SK-N-SH treated with all-trans-retinoic acid at 6 μM for 48 hours (cell line): ENCODE measurements at regions not wholly inside any gene's neighbourhood (a gene's known extent, or its start where the extent isn't known, plus 50 kb on each side); places are given as distances from the start of the nearest gene placed in this dataset.

Source experiments
- ATAC-seq: fragments of 200-7000 bp; cut with Tn5 transposase; 3 replicates; pipeline ENCODE4 v1.9.1; 2020; ENCODE audit warnings: mild to moderate bottlenecking, moderate library complexity
- BACH2 ChIP-seq: fragments of 250-450 bp; sonication (Bioruptor Pico); IDR thresholded peaks from 2 replicates; pipeline ENCODE4 v1.9.0; 2021; ENCODE audit warnings: mild to moderate bottlenecking, borderline replicate concordance
- CSDC2 ChIP-seq: fragments of 250-450 bp; sonication (Bioruptor Pico); IDR thresholded peaks from 2 replicates; pipeline ENCODE4 v1.5.0; 2020; ENCODE audit warnings: mild to moderate bottlenecking, moderate library complexity
- GLIS3 ChIP-seq: fragments of 250-450 bp; sonication (Bioruptor Pico); IDR thresholded peaks from 2 replicates; pipeline ENCODE4 v1.5.0; 2020; ENCODE audit warnings: mild to moderate bottlenecking, moderate library complexity
- ISL1 ChIP-seq: fragments of 250-450 bp; sonication (Bioruptor Pico); IDR thresholded peaks from 2 replicates; pipeline ENCODE4 v2.1.2; 2022; ENCODE audit warnings: mild to moderate bottlenecking, moderate library complexity
- OSR1 ChIP-seq: fragments of 250-450 bp; sonication (Bioruptor Pico); IDR thresholded peaks from 2 replicates; pipeline ENCODE4 v1.8.0; 2022; ENCODE audit warnings: moderate library complexity, mild to moderate bottlenecking, inconsistent platforms
- PPARA ChIP-seq: fragments of 250-450 bp; sonication (Bioruptor Pico); IDR thresholded peaks from 2 replicates; pipeline ENCODE4 v1.5.0; 2020; ENCODE audit warnings: mild to moderate bottlenecking, borderline replicate concordance
- RARB ChIP-seq: fragments of 250-450 bp; sonication (Bioruptor Pico); IDR thresholded peaks from 2 replicates; pipeline ENCODE4 v1.8.0; 2021; ENCODE audit warnings: mild to moderate bottlenecking, moderate library complexity
- SNAI2 ChIP-seq: fragments of 250-450 bp; sonication (Bioruptor Pico); IDR thresholded peaks from 2 replicates; pipeline ENCODE4 v1.5.0; 2020; ENCODE audit warnings: mild to moderate bottlenecking, moderate library complexity
- TCF4 ChIP-seq: fragments of 250-450 bp; sonication (Bioruptor Pico); IDR thresholded peaks from 2 replicates; pipeline ENCODE4 v1.8.0; 2021; ENCODE audit warnings: mild to moderate bottlenecking, moderate library complexity, borderline replicate concordance
- TOX ChIP-seq: fragments of 250-450 bp; sonication (Bioruptor Pico); IDR thresholded peaks from 2 replicates; pipeline ENCODE4 v1.8.0; 2021; ENCODE audit warnings: mild to moderate bottlenecking, moderate library complexity, borderline replicate concordance
- ZC3H10 ChIP-seq: fragments of 250-450 bp; sonication (Bioruptor Pico); IDR thresholded peaks from 2 replicates; pipeline ENCODE4 v1.5.1; 2021; ENCODE audit warnings: mild to moderate bottlenecking, moderate library complexity
- ZFP30 ChIP-seq: fragments of 450-650 bp; formaldehyde crosslinking; IDR thresholded peaks from 2 replicates; pipeline ENCODE4 v1.5.0; 2022; ENCODE audit warnings: mild to moderate bottlenecking, moderate library complexity
- ZNF565 ChIP-seq: fragments of 450-650 bp; formaldehyde crosslinking; conservative IDR thresholded peaks from 2 replicates; pipeline ENCODE4 v1.5.0; 2020; ENCODE audit warnings: low read depth, mild to moderate bottlenecking, moderate library complexity
- ZNF70 ChIP-seq: fragments of 450-650 bp; formaldehyde crosslinking; IDR thresholded peaks from 2 replicates; pipeline ENCODE4 v1.5.0; 2020; ENCODE audit warnings: mild to moderate bottlenecking, moderate library complexity
- ZNF8 ChIP-seq: fragments of 450-650 bp; formaldehyde crosslinking; IDR thresholded peaks from 2 replicates; pipeline ENCODE4 v1.5.0; 2020; ENCODE audit warnings: mild to moderate bottlenecking, moderate library complexity
- TF ChIP-seq, protein P1 (sequence below): fragments of 250-450 bp; sonication (Bioruptor Pico); IDR thresholded peaks from 2 replicates; pipeline ENCODE4 v1.5.1; 2020; ENCODE audit warnings: low read depth, mild to moderate bottlenecking, moderate library complexity
- TF ChIP-seq, protein P2 (sequence below): fragments of 250-450 bp; sonication (Bioruptor Pico); IDR thresholded peaks from 2 replicates; pipeline ENCODE4 v1.5.1; 2021; ENCODE audit warnings: mild to moderate bottlenecking, moderate library complexity
- TF ChIP-seq, protein P3 (sequence below): fragments of 250-450 bp; sonication (Bioruptor Pico); IDR thresholded peaks from 2 replicates; pipeline ENCODE4 v1.5.0; 2020; ENCODE audit warnings: mild to moderate bottlenecking, moderate library complexity
- TF ChIP-seq, protein P4 (sequence below): fragments of 250-450 bp; sonication (Bioruptor Pico); IDR thresholded peaks from 2 replicates; pipeline ENCODE4 v1.8.0; 2020; ENCODE audit warnings: mild to moderate bottlenecking, moderate library complexity, borderline replicate concordance
- TF ChIP-seq, protein P5 (sequence below): fragments of 250-450 bp; sonication (Bioruptor Pico); IDR thresholded peaks from 2 replicates; pipeline ENCODE4 v1.8.0; 2021; ENCODE audit warnings: low read depth, mild to moderate bottlenecking, moderate library complexity, borderline replicate concordance

DNA sequence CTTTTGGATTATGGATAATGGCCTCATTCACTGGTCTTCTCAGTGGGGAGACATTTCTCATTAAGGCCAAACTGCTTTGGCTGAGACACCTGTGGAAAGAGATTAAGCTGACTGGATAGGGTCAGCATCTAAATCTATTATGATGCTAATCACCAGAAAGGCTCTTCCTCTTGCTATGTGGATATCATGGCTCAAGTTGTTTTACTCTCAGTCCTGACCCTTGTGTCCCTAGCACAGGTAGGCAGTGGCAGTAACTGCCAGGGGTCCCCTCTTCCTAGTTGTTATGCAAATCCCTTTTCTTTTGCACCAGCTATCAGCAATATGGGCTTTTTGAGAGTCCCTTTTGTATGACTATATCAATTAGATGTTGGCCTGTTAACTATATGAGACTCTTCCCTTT lies 335.7 kb upstream of the PLET1 start (continued):
- TF ChIP-seq, protein P1, sequence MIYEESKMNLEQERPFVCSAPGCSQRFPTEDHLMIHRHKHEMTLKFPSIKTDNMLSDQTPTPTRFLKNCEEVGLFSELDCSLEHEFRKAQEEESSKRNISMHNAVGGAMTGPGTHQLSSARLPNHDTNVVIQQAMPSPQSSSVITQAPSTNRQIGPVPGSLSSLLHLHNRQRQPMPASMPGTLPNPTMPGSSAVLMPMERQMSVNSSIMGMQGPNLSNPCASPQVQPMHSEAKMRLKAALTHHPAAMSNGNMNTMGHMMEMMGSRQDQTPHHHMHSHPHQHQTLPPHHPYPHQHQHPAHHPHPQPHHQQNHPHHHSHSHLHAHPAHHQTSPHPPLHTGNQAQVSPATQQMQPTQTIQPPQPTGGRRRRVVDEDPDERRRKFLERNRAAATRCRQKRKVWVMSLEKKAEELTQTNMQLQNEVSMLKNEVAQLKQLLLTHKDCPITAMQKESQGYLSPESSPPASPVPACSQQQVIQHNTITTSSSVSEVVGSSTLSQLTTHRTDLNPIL (CRISPR knock-in tag) = no peak
- TF ChIP-seq, protein P2, sequence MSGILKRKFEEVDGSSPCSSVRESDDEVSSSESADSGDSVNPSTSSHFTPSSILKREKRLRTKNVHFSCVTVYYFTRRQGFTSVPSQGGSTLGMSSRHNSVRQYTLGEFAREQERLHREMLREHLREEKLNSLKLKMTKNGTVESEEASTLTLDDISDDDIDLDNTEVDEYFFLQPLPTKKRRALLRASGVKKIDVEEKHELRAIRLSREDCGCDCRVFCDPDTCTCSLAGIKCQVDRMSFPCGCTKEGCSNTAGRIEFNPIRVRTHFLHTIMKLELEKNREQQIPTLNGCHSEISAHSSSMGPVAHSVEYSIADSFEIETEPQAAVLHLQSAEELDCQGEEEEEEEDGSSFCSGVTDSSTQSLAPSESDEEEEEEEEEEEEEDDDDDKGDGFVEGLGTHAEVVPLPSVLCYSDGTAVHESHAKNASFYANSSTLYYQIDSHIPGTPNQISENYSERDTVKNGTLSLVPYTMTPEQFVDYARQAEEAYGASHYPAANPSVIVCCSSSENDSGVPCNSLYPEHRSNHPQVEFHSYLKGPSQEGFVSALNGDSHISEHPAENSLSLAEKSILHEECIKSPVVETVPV (CRISPR knock-in tag) = no peak
- no peak for TF ChIP-seq PPARA (CRISPR knock-in tag)
- TF ChIP-seq, all 23 proteins: peak for 0

DNA sequence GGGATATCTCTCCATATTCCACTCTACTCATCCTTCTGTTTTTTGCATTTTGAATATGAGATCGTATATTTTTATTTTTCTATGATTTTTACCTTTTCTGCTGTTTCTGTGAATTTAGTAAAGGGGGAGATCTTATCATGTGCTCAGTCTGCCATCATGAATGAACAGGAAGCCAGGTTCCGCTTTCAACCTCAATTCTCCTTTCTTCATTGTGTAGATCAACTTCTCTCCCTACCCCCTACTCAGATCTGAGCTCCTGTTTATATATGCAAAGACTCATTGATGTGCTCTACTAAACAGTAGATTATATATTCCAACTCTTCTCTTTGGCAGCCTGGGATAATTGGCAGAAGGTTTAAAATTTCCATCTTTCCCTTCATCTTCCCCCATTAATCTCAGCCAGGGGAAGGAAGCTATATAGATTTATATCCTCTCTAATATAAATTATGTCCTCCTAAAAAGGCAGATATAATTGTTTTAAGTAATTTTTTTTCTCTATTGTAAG lies 336.7 kb upstream of the PLET1 start:
- ATAC-seq = no peak
- TF ChIP-seq, protein P1 (CRISPR knock-in tag) = no peak
- no peak for TF ChIP-seq ZNF8 (CRISPR knock-in tag)
- TF ChIP-seq, protein P3, sequence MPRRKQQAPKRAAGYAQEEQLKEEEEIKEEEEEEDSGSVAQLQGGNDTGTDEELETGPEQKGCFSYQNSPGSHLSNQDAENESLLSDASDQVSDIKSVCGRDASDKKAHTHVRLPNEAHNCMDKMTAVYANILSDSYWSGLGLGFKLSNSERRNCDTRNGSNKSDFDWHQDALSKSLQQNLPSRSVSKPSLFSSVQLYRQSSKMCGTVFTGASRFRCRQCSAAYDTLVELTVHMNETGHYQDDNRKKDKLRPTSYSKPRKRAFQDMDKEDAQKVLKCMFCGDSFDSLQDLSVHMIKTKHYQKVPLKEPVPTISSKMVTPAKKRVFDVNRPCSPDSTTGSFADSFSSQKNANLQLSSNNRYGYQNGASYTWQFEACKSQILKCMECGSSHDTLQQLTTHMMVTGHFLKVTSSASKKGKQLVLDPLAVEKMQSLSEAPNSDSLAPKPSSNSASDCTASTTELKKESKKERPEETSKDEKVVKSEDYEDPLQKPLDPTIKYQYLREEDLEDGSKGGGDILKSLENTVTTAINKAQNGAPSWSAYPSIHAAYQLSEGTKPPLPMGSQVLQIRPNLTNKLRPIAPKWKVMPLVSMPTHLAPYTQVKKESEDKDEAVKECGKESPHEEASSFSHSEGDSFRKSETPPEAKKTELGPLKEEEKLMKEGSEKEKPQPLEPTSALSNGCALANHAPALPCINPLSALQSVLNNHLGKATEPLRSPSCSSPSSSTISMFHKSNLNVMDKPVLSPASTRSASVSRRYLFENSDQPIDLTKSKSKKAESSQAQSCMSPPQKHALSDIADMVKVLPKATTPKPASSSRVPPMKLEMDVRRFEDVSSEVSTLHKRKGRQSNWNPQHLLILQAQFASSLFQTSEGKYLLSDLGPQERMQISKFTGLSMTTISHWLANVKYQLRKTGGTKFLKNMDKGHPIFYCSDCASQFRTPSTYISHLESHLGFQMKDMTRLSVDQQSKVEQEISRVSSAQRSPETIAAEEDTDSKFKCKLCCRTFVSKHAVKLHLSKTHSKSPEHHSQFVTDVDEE = no peak

DNA sequence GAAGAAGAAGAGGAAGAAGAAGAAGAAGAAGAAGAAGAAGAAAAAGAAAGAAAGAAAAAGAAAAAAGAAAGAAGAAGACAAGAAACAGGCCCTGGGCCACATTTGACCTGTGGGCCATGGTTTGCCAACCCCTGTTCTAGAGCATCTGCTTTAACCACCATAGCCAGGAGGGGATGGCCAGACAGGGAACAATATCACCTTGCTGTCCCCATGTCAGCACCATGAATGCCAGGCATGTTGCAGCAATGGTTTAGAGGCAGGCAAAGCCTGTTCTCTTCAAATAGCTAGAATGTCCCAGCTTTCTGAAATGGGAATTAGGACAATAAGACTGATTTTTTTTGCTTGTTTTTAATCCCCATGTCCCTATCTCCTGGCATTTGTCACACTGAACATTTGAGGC lies 338.6 kb upstream of the PLET1 start:
- ATAC-seq = no peak

More for the DNA sequence above, 338.6 kb upstream of the PLET1 start:
- no peak for TF ChIP-seq ZC3H10 (CRISPR knock-in tag)
- no peak for TF ChIP-seq ZNF70 (CRISPR knock-in tag)
- TF ChIP-seq GLIS3 (CRISPR knock-in tag) = no peak
- TF ChIP-seq, protein P3 = no peak
- no peak for TF ChIP-seq SNAI2 (CRISPR knock-in tag)
- TF ChIP-seq, protein P4, sequence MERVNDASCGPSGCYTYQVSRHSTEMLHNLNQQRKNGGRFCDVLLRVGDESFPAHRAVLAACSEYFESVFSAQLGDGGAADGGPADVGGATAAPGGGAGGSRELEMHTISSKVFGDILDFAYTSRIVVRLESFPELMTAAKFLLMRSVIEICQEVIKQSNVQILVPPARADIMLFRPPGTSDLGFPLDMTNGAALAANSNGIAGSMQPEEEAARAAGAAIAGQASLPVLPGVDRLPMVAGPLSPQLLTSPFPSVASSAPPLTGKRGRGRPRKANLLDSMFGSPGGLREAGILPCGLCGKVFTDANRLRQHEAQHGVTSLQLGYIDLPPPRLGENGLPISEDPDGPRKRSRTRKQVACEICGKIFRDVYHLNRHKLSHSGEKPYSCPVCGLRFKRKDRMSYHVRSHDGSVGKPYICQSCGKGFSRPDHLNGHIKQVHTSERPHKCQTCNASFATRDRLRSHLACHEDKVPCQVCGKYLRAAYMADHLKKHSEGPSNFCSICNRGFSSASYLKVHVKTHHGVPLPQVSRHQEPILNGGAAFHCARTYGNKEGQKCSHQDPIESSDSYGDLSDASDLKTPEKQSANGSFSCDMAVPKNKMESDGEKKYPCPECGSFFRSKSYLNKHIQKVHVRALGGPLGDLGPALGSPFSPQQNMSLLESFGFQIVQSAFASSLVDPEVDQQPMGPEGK = no peak
- TF ChIP-seq TCF4 (CRISPR knock-in tag) = no peak
- TF ChIP-seq ZNF565 = no peak
- TF ChIP-seq ZNF8 (CRISPR knock-in tag) = no peak
- TF ChIP-seq, protein P2 (CRISPR knock-in tag) = no peak
- no peak for TF ChIP-seq CSDC2 (CRISPR knock-in tag)
- TF ChIP-seq BACH2 (CRISPR knock-in tag) = no peak
- TF ChIP-seq, protein P1 (CRISPR knock-in tag) = no peak
- no peak for TF ChIP-seq OSR1 (CRISPR knock-in tag)
- TF ChIP-seq, protein P5, sequence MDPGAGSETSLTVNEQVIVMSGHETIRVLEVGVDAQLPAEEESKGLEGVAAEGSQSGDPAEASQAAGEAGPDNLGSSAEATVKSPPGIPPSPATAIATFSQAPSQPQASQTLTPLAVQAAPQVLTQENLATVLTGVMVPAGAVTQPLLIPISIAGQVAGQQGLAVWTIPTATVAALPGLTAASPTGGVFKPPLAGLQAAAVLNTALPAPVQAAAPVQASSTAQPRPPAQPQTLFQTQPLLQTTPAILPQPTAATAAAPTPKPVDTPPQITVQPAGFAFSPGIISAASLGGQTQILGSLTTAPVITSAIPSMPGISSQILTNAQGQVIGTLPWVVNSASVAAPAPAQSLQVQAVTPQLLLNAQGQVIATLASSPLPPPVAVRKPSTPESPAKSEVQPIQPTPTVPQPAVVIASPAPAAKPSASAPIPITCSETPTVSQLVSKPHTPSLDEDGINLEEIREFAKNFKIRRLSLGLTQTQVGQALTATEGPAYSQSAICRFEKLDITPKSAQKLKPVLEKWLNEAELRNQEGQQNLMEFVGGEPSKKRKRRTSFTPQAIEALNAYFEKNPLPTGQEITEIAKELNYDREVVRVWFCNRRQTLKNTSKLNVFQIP (CRISPR knock-in tag) = no peak
- no peak for TF ChIP-seq ISL1 (CRISPR knock-in tag)
- no peak for TF ChIP-seq ZFP30 (CRISPR knock-in tag)
- TF ChIP-seq RARB (CRISPR knock-in tag) = no peak
- TF ChIP-seq TOX (CRISPR knock-in tag) = no peak
